Endothelial cell of umbilical vein (primary cell): ENCODE measurements at regions not wholly inside any gene's neighbourhood (a gene's known extent, or its start where the extent isn't known, plus 50 kb on each side); places are given as distances from the start of the nearest gene placed in this dataset.

ENCODE experiments used
- BruUV-seq: library from RNA; stranded (reverse); fragments of 400-500 nt; replicated peaks from 2 replicates; lab custom pipeline; 2021; lab: Mats Ljungman, UMichigan
- CTCF ChIA-PET: fragments of 300-600, 350-600 bp; sonication (Branson Sonifier 250); formaldehyde crosslinking; loops from one replicate; lab custom pipeline; 2021; ENCODE audit warnings: antibody characterized with exemption, inconsistent platforms; lab: Charles Lee
- POLR2A ChIA-PET: fragments of 300-600, 350-600 bp; sonication (Branson Sonifier 250); formaldehyde crosslinking; loops from one replicate; lab custom pipeline; 2021; ENCODE audit warnings: antibody characterized with exemption, inconsistent platforms; lab: Charles Lee
- DNase-seq: peaks from one replicate; pipeline ENCODE4 v3.0.0-alpha.2; 2011; ENCODE audit warnings: low read depth, low spot score
- FAIRE-seq: peaks from 2 replicates; lab custom pipeline; 2011; peaks lifted over from hg19 to GRCh38; lab: Jason Lieb, UNC
- H2AFZ ChIP-seq: 2 replicates; pipeline ENCODE4 v1.6.0; 2012; ENCODE audit warnings: low read depth, low read length, control low read depth, inconsistent platforms
- H3K27ac ChIP-seq: 2 replicates; pipeline ENCODE4 v1.5.1; 2011; ENCODE audit warnings: low read depth, mild to moderate bottlenecking, control low read depth, low read length, moderate library complexity; ENCODE audit not compliant: insufficient read depth
- H3K27me3 ChIP-seq, 2 experiments: 2 replicates each; pipeline versions ENCODE4 v1.6.0 to v1.6.1; 2011; ENCODE audit warnings: low read length in 2 of 2, mixed read lengths in 1 of 2; ENCODE audit not compliant: control insufficient read depth in 2 of 2, insufficient read depth in 2 of 2
- H3K36me3 ChIP-seq, 2 experiments: 2 replicates in 1 of 2; 3 replicates in 1 of 2; pipeline ENCODE4 v1.5.1; 2011; ENCODE audit warnings: low read length in 2 of 2, mild to moderate bottlenecking in 1 of 2, moderate library complexity in 1 of 2; ENCODE audit not compliant: control insufficient read depth in 2 of 2, insufficient read depth in 2 of 2; ENCODE audit errors: extremely low read depth in 1 of 2
- H3K4me1 ChIP-seq: 3 replicates; pipeline ENCODE4 v1.5.1; 2011; ENCODE audit warnings: mild to moderate bottlenecking, low read length; ENCODE audit not compliant: control insufficient read depth, insufficient read depth; ENCODE audit errors: extremely low read depth
- H3K4me2 ChIP-seq: 2 replicates; pipeline ENCODE4 v1.6.1; 2011; ENCODE audit warnings: low read length, control low read depth, mixed read lengths; ENCODE audit not compliant: insufficient read depth
- H3K4me3 ChIP-seq, 3 experiments: fragments of 200-600 bp in 1 of 3; sonication (generic), shearing (Covaris generic) in 1 of 3; replicated peaks in 1 of 3; 2 replicates each; pipeline ENCODE4 v1.5.1; 2011 to 2016; ENCODE audit warnings: control low read depth in 3 of 3, low read length in 3 of 3, mild to moderate bottlenecking in 2 of 3, inconsistent platforms in 1 of 3, low read depth in 1 of 3, moderate library complexity in 1 of 3; ENCODE audit not compliant: insufficient read depth in 1 of 3
- H3K79me2 ChIP-seq: 2 replicates; pipeline ENCODE4 v1.6.0; 2012; ENCODE audit warnings: low read length, inconsistent platforms; ENCODE audit not compliant: control insufficient read depth, insufficient read depth
- H3K9ac ChIP-seq: replicated peaks from 2 replicates; pipeline ENCODE3; 2011; ENCODE audit warnings: low read length, control low read depth; ENCODE audit not compliant: insufficient read depth; ENCODE audit errors: extremely low read depth
- H3K9me1 ChIP-seq: replicated peaks from 3 replicates; pipeline ENCODE4 v1.6.0; 2011; ENCODE audit warnings: mild to moderate bottlenecking, low read length; ENCODE audit not compliant: control insufficient read depth, insufficient read depth; ENCODE audit errors: extremely low read depth
- H3K9me3 ChIP-seq: replicated peaks from 2 replicates; pipeline ENCODE4 v1.5.1; 2012; ENCODE audit warnings: low read length, inconsistent platforms; ENCODE audit not compliant: control insufficient read depth, insufficient read depth
- H4K20me1 ChIP-seq: replicated peaks from 2 replicates; pipeline ENCODE3; 2011; ENCODE audit warnings: mild to moderate bottlenecking, low read length; ENCODE audit not compliant: control insufficient read depth, insufficient read depth; ENCODE audit errors: extremely low read depth
- EZH2 ChIP-seq: IDR thresholded peaks from 2 replicates; pipeline ENCODE4 v1.6.1; 2012; ENCODE audit warnings: borderline replicate concordance, low read depth, mild to moderate bottlenecking, moderate library complexity, low read length, inconsistent platforms; ENCODE audit not compliant: severe bottlenecking
- FOS ChIP-seq: IDR thresholded peaks from 2 replicates; pipeline ENCODE4 v1.6.1; 2011; ENCODE audit warnings: mild to moderate bottlenecking, low read length, moderate library complexity, borderline replicate concordance; ENCODE audit not compliant: insufficient read depth
- GATA2 ChIP-seq: IDR thresholded peaks from 2 replicates; pipeline ENCODE4 v1.7.0; 2011; ENCODE audit warnings: low read depth, mild to moderate bottlenecking, moderate library complexity, mixed read lengths, low read length; ENCODE audit not compliant: insufficient read length, insufficient read depth
- JUN ChIP-seq: IDR thresholded peaks from 2 replicates; pipeline ENCODE4 v1.6.1; 2011; ENCODE audit warnings: borderline replicate concordance, low read depth; ENCODE audit not compliant: insufficient read length, insufficient read depth
- MYC ChIP-seq: IDR thresholded peaks from one replicate; pipeline ENCODE4 v1.6.1; 2011; ENCODE audit warnings: mild to moderate bottlenecking, low read depth, low read length
- POLR2A ChIP-seq: IDR thresholded peaks from 2 replicates; pipeline ENCODE4 v1.6.1; 2012; ENCODE audit warnings: low read depth, mild to moderate bottlenecking, control low read depth, low read length
- POLR2AphosphoS5 ChIP-seq: IDR thresholded peaks from 2 replicates; pipeline ENCODE4 v1.6.1; 2012; ENCODE audit warnings: low read depth, mild to moderate bottlenecking, control low read depth, low read length, moderate library complexity; ENCODE audit not compliant: insufficient read depth
- dilution Hi-C: fragments of 300-500 bp; cut with MboI; formaldehyde crosslinking; loops from one replicate; pipeline ENCODE4 v1.15.0; 2019; ENCODE audit warnings: low sequenced_read_pairs; ENCODE audit not compliant: extremely low pct_ligation_motif_present
- intact Hi-C: fragments of 100-400 bp; cut with micrococcal nuclease; formaldehyde crosslinking; loops from one replicate; pipeline ENCODE4 v1.10.0; 2022
- TF ChIP-seq, protein P1 (sequence below): IDR thresholded peaks from 2 replicates; pipeline ENCODE4 v1.6.1; 2011; ENCODE audit not compliant: insufficient read depth, insufficient read length
- TF ChIP-seq, protein P2 (sequence below), 2 donors: IDR thresholded peaks; 1 replicate in 1 of 2; 2 replicates in 1 of 2; pipeline ENCODE4 v1.5.1; 2011; ENCODE audit warnings: low read length in 2 of 2, mild to moderate bottlenecking in 2 of 2, moderate library complexity in 2 of 2, control low read depth in 1 of 2, inconsistent platforms in 1 of 2, low read depth in 1 of 2; ENCODE audit not compliant: insufficient read depth in 1 of 2; ENCODE audit errors: extremely low read depth in 1 of 2

DNA sequence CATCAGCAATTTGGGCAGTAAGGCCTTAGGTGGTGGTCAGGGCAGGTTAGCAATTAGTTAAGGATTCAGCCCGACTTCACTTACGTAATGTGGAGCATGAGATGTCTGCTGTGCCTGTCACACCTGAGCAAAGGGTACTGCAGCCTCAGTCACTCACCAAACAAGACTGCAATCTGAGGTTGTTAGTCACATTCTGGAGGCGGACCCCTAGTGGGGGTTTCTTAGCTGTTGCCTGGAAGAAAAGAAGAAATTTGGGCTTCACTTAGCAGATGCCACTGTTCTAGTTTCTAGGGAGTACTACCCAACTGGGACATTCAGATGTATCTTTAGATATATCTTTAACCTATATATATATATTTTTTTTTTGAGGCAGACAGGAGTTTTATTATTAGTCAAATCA, 529.9 kb downstream of the SLC4A3 start:
- no TSS peak for BruUV-seq
- FAIRE-seq (no peak), DNase-seq (no peak)
- POLR2A ChIA-PET: no interaction called here
- H3K9me3 ChIP-seq: peaks cover 4% of the 10 kb centered on the region
- CTCF ChIA-PET: no interaction called here
- no peak overlapping the region for H2AFZ ChIP-seq
- H3K9ac ChIP-seq: no peak overlapping the region
- H3K27ac ChIP-seq: no peak overlapping the region
- no peaks in the 10 kb centered on the region for H3K36me3 ChIP-seq
- no peak overlapping the region for H3K4me2 ChIP-seq
- no peaks in the 10 kb centered on the region for H3K27me3 ChIP-seq
- TF ChIP-seq JUN (no peak), FOS (no peak), EZH2 (no peak), POLR2AphosphoS5 (no peak), GATA2 (no peak), MYC (no peak), POLR2A (no peak)
- TF ChIP-seq, protein P1, sequence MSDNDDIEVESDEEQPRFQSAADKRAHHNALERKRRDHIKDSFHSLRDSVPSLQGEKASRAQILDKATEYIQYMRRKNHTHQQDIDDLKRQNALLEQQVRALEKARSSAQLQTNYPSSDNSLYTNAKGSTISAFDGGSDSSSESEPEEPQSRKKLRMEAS: no peak
- TF ChIP-seq, protein P2, sequence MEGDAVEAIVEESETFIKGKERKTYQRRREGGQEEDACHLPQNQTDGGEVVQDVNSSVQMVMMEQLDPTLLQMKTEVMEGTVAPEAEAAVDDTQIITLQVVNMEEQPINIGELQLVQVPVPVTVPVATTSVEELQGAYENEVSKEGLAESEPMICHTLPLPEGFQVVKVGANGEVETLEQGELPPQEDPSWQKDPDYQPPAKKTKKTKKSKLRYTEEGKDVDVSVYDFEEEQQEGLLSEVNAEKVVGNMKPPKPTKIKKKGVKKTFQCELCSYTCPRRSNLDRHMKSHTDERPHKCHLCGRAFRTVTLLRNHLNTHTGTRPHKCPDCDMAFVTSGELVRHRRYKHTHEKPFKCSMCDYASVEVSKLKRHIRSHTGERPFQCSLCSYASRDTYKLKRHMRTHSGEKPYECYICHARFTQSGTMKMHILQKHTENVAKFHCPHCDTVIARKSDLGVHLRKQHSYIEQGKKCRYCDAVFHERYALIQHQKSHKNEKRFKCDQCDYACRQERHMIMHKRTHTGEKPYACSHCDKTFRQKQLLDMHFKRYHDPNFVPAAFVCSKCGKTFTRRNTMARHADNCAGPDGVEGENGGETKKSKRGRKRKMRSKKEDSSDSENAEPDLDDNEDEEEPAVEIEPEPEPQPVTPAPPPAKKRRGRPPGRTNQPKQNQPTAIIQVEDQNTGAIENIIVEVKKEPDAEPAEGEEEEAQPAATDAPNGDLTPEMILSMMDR (IDR thresholded peaks at IDR 0.05; ENCODE audit: extremely low read depth in 1 of 2, insufficient read depth in 1 of 2, low read depth in 1 of 2, low read length in 2 of 2): no peak
- H3K4me3 ChIP-seq: no peak overlapping the region
- no peaks in the 10 kb centered on the region for H3K79me2 ChIP-seq
- H3K9me1 ChIP-seq: no peaks in the 10 kb centered on the region
- dilution Hi-C loops: no loop called here
- H3K4me1 ChIP-seq: no peaks in the 10 kb centered on the region
- intact Hi-C loops: no loop called here
- no peaks in the 10 kb centered on the region for H4K20me1 ChIP-seq
